GM19099 (cell line): ENCODE measurements at regions not wholly inside any gene's neighbourhood (a gene's known extent, or its start where the extent isn't known, plus 50 kb on each side); places are given as distances from the start of the nearest gene placed in this dataset.

Experiments used
- POLR2A ChIP-seq: IDR thresholded peaks from 3 replicates; pipeline ENCODE4 v1.6.1; 2011; ENCODE audit warnings: low read depth; ENCODE audit not compliant: insufficient read length; ENCODE audit errors: extremely low read depth

DNA sequence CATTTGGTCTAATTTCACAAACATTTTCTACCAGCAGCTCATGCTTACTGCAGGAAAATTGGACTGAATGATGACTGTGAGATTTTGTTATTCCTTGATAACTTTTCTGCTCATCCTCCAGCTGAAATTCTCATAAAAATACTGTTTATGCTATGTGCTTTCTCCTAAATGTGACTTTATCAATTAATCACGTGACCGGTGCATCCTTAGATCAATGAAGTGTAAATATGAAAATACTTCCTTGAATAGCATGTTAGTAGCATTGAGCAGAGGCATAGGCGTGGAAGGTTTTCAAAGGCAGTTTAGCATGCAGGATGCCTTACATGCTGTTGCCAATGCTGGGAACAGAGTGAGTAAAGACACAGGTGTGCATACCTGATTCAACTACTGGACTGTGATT, 1002.5 kb downstream of the CBLN2 start:
- TF ChIP-seq POLR2A, result no peak

DNA sequence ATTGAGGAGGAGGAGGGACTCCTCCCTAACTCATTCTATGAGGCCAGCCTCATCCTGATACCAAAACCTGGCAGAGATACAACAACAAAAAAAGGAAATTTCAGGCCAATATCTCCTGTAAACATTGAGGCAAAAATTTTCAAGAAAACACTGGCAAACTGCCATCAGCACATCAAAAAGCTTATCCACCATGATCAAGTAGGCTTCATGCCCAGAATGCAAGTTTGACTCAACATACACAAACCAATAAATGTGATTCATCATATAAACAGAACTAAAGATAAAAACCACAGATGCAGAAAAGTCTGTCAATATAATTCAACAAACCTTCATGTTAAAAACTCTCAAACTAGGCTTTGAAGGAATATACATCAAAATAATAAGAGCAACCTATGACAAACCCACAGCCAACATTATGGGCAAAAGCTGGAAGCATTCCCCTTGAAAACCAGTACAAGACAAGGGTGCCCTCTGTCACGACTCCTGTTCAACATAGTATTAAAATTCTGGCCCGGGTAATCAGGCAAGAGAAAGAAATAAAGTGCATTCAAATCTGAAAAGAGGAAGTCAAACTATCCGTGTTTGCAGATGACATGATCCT, 1014.3 kb downstream of the CBLN2 start:
- no peak for TF ChIP-seq POLR2A

DNA sequence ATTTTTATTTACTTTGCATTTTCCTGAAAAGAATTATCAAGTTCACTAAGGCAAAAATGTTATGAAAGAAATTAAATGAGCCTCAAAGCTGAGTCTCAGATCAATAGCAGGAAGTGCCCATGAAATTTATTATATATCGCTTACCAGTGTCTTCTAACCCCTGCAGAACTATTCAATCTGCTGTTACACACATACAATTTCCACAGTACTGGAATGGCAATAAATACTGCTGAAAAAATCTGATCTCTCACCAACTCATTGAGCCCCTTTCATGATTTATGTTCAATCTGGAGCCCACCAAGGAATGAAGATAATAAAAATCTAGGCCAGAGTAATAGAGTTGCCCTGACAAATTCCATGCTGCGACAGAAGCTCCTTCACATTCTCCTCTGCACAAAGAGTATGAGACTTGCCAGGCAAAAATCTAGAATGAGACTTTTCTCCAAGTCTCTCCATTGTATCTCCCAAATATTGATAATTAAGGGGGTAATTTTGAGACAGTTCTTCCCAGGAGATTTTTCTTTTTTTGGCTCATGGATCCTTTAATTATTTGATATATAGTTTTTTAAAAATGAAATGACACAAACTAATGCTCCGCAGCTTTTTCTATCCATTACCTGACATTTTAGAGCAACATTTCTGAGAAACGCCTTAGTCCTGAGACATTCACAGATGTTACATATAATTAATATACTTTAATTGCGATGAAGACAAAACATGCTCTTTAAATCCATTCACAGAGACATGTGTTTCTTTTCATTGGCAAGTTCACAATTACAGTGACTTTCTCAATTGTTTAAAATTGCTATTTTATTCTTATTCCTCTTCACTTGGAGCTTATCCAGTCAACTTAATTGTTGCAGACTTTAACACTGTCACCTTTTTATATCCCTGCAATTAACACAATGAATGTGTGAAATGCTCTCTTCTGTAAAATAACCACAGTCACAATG, 1020.4 kb downstream of the CBLN2 start:
- no peak for TF ChIP-seq POLR2A

GRCh38 chr18:71505526-71505925, 1038.6 kb downstream of the CBLN2 start:
- no peak for TF ChIP-seq POLR2A

- no peak for TF ChIP-seq POLR2A
Observed at GRCh38 chr18:71503222-71503621, 1040.9 kb downstream of the CBLN2 start.

- TF ChIP-seq POLR2A, result no peak
Observed at GRCh38 chr18:71485611-71486010, 1058.5 kb downstream of the CBLN2 start.

GRCh38 chr18:71471963-71472725, 1072.0 kb downstream of the CBLN2 start:
- TF ChIP-seq POLR2A, result no peak

- TF ChIP-seq POLR2A, result no peak
Observed at GRCh38 chr18:71456206-71456605, 1087.9 kb downstream of the CBLN2 start.

GRCh38 chr18:71450257-71450656, 1093.9 kb downstream of the CBLN2 start:
- TF ChIP-seq POLR2A, result no peak

DNA sequence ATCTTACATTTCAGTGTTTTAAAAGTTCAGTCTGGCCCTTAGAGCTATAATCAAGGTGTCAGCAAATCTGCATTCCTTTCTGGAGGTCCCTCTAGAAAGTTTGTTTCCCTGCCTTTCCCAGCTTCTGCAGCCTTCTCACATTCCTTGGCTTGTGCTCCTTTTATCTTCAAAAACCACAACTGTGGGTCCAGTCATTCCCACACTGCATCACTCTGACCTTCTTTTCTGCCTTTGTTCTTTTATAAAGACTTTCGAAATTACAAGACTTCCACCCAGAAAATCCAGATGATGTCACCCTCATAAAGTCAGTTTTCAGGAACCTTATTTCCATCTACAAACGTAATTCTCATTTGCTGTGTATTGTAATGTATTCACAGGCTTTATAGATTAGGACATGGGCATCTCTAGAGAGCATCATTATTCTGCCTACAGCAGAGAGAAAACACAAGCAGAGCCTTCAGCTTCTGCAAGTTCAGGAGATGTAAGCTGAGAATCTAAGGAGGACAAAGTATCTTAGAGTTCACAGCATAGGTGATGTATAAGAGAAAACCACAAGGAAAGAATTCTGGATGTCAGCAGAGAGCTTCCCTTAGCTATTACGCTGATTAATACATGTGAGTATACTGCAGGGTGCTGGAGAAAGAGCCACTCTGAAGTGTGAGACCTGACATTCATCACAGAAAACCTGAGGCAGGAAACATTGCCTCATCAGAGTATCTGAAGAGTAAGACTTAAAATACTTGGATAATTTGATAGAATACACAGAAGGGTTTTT, 1100.2 kb downstream of the CBLN2 start:
- no peak for TF ChIP-seq POLR2A

- no peak for TF ChIP-seq POLR2A
Observed at GRCh38 chr18:71442731-71443141, 1101.4 kb downstream of the CBLN2 start.

- TF ChIP-seq POLR2A, result no peak
Observed at GRCh38 chr18:71441156-71441555, 1103.0 kb downstream of the CBLN2 start.

GRCh38 chr18:71437511-71437910, 1106.6 kb downstream of the CBLN2 start:
- no peak for TF ChIP-seq POLR2A

DNA sequence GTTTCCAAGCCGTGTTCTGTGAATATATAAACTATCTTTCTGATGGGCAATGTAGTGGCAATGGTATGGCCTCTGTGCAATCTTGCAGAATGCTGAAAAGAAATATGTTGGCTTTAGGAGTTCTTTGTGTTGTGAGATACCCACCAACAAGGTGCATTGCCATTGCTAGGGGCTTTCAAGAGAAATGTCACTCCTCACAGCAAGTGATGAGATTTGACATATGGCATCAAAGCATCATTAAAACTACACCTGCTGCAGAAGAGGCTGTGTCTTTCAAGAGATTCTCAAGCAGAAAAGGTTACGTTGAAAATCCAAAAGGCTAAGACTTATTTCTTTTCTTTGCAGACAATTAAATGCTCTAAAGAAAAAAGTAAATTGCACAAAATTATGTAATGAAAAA, 1110.8 kb downstream of the CBLN2 start:
- no peak for TF ChIP-seq POLR2A

DNA sequence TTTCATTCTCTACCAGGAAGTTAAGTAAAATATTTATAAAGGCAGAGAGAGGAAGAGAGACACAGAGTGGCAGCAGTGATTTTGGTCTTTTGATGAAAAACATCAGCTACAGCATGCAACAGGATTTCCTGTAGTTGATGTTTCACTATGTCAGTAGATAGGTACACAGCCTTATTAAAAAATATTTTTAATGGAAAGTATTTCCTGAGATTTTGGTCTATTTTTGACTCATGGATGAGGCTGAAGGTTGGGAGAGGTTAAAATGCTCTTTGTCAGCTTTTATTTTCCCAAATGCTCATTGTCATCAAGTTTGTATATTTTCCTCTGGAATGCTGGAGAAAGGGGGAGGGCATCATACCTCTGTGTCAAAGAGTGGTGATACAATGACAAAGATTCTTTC, 1112.5 kb downstream of the CBLN2 start:
- TF ChIP-seq POLR2A, result no peak
